ENCODE measurements at regions not wholly inside any gene's neighbourhood (a gene's known extent, or its start where the extent isn't known, plus 50 kb on each side); places are given as distances from the start of the nearest gene placed in this dataset.

DNA sequence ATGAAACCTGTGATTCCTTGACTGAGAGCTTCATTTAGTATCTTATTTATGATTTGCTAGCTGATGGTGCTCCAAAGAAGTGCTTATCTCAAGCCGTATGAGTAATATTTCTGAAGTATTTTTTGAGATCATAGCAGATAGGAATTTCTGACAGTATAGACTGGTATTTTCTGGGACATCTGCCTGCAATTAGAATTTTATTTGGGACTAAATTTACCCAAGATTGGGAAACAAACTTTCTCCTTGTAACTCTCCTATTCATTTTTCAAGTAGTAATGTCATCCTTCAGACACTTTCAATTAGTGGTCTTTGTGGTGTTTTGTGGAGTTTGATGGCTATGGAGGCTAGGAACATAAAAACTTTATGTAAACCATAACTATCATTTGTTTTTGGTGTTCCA is 597.2 kb upstream of the ZP4 start:
- TF ChIP-seq CTCF (conservative IDR thresholded peaks at IDR 0.05; ENCODE audit: low read length) (no peak), EZH2phosphoT487 (IDR thresholded peaks at IDR 0.05; ENCODE audit: borderline replicate concordance, low read depth, low read length) (no peak)

Measured in OCI-LY7 (cell line).